KBM-7 (cell line): ENCODE measurements at regions not wholly inside any gene's neighbourhood (a gene's known extent, or its start where the extent isn't known, plus 50 kb on each side); places are given as distances from the start of the nearest gene placed in this dataset.

Source experiments
- DNase-seq: peaks from one replicate; pipeline ENCODE4 v3.0.0-alpha.2; 2015
- in situ Hi-C: fragments of 300-500 bp; cut with MboI; formaldehyde crosslinking; loops from 2 replicates; pipeline ENCODE4 v1.14.3; 2020; ENCODE audit warnings: low sequenced_read_pairs, low pct_unique_long_range_greater_than_20kb, mixed read lengths

- DNase-seq, result no peak
- in situ Hi-C loops, result no loop called here
These were observed 213.7 kb upstream of the SGK1 start for GRCh38 chr6:134531611-134532010.

- in situ Hi-C loops, result no loop called here
These were observed 213.3 kb upstream of the SGK1 start for GRCh38 chr6:134531188-134531551.

GRCh38 chr6:134529921-134530320, 212.0 kb upstream of the SGK1 start:
- DNase-seq, result peak; percentile 34
- in situ Hi-C loops, result no loop called here

More at GRCh38 chr6:134531188-134531551, 213.3 kb upstream of the SGK1 start:
- no peak for DNase-seq

- DNase-seq, result no peak
- in situ Hi-C loops, result no loop called here
These were observed 211.4 kb upstream of the SGK1 start for GRCh38 chr6:134529305-134529704.

- in situ Hi-C loops, result no loop called here
- no peak for DNase-seq
These were observed 209.3 kb upstream of the SGK1 start for GRCh38 chr6:134527108-134527787.

GRCh38 chr6:134525190-134525868, 207.4 kb upstream of the SGK1 start:
- in situ Hi-C loops, result no loop called here
- DNase-seq, result no peak

- in situ Hi-C loops, result no loop called here
- no peak for DNase-seq
These were observed 206.2 kb upstream of the SGK1 start for GRCh38 chr6:134523903-134524650.

GRCh38 chr6:134523051-134523450, 205.1 kb upstream of the SGK1 start:
- no peak for DNase-seq
- in situ Hi-C loops, result no loop called here

GRCh38 chr6:134521116-134521501, 203.2 kb upstream of the SGK1 start:
- in situ Hi-C loops, result no loop called here
- DNase-seq, result no peak

GRCh38 chr6:134520181-134521115, 202.5 kb upstream of the SGK1 start:
- in situ Hi-C loops, result no loop called here

GRCh38 chr6:134519465-134519864, 201.6 kb upstream of the SGK1 start:
- in situ Hi-C loops, result no loop called here
- peak; percentile 69 for DNase-seq

More at GRCh38 chr6:134520181-134521115, 202.5 kb upstream of the SGK1 start:
- no peak for DNase-seq

GRCh38 chr6:134517868-134518267, 200.0 kb upstream of the SGK1 start:
- DNase-seq, result peak; percentile 41
- in situ Hi-C loops, result no loop called here

- no peak for DNase-seq
- in situ Hi-C loops, result no loop called here
These were observed 199.3 kb upstream of the SGK1 start for GRCh38 chr6:134517145-134517658.

GRCh38 chr6:134516582-134516981, 198.7 kb upstream of the SGK1 start:
- DNase-seq, result no peak
- in situ Hi-C loops, result no loop called here

- no peak for DNase-seq
- in situ Hi-C loops, result no loop called here
These were observed 198.1 kb upstream of the SGK1 start for GRCh38 chr6:134515986-134516385.

- in situ Hi-C loops, result no loop called here
- no peak for DNase-seq
These were observed 195.1 kb upstream of the SGK1 start for GRCh38 chr6:134512981-134513391.

- DNase-seq, result no peak
- in situ Hi-C loops, result no loop called here
These were observed 194.2 kb upstream of the SGK1 start for GRCh38 chr6:134511984-134512683.

- peak; percentile 78 for DNase-seq
- in situ Hi-C loops, result no loop called here
These were observed 193.0 kb upstream of the SGK1 start for GRCh38 chr6:134510920-134511319.
